GM23338 (cell line): ENCODE measurements at regions not wholly inside any gene's neighbourhood (a gene's known extent, or its start where the extent isn't known, plus 50 kb on each side); places are given as distances from the start of the nearest gene placed in this dataset.

ENCODE experiments used
- ATAC-seq: fragments of 200-7000 bp; cut with Tn5 transposase; 3 replicates; pipeline ENCODE4 v1.9.1; 2020
- DNase-seq: peaks from one replicate; pipeline ENCODE4 v3.0.0-alpha.2; 2015; ENCODE audit warnings: low spot score
- H2AFZ ChIP-seq: fragments of 200-600 bp; sonication (generic); 2 replicates; pipeline ENCODE4 v1.8.0; 2016; ENCODE audit warnings: antibody characterized with exemption, mild to moderate bottlenecking, moderate library complexity
- H3F3A ChIP-seq: fragments of 200-600 bp; sonication (generic); replicated peaks from 2 replicates; pipeline ENCODE4 v1.8.0; 2017; ENCODE audit warnings: antibody characterized with exemption, mixed run types, low read depth
- H3K27ac ChIP-seq: fragments of 200-600 bp; sonication (generic); 2 replicates; pipeline ENCODE4 v1.6.1; 2016; ENCODE audit warnings: low read depth
- H3K27me3 ChIP-seq: fragments of 200-600 bp; sonication (generic); 2 replicates; pipeline ENCODE4 v1.8.0; 2016; ENCODE audit warnings: mild to moderate bottlenecking, mixed run types, moderate library complexity; ENCODE audit not compliant: insufficient read depth
- H3K36me3 ChIP-seq: fragments of 200-600 bp; sonication (generic); 2 replicates; pipeline ENCODE4 v1.8.0; 2016; ENCODE audit warnings: mild to moderate bottlenecking; ENCODE audit not compliant: insufficient read depth
- H3K4me1 ChIP-seq: fragments of 200-600 bp; sonication (generic); 2 replicates; pipeline ENCODE4 v1.8.0; 2016; ENCODE audit warnings: mild to moderate bottlenecking, moderate library complexity; ENCODE audit not compliant: insufficient read depth
- H3K4me2 ChIP-seq: fragments of 200-600 bp; sonication (generic); 2 replicates; pipeline ENCODE4 v1.7.1; 2017; ENCODE audit warnings: mixed run types
- H3K4me3 ChIP-seq: fragments of 200-600 bp; sonication (generic); 2 replicates; pipeline ENCODE4 v1.6.1; 2016; ENCODE audit warnings: mixed run types
- H3K79me2 ChIP-seq: fragments of 200-600 bp; sonication (generic); replicated peaks from 2 replicates; pipeline ENCODE4 v1.8.0; 2017; ENCODE audit warnings: mild to moderate bottlenecking; ENCODE audit not compliant: insufficient read depth
- H3K9me2 ChIP-seq: fragments of 200-600 bp; sonication (generic); 2 replicates; pipeline ENCODE4 v1.8.0; 2017; ENCODE audit not compliant: insufficient read depth
- H4K20me1 ChIP-seq: fragments of 200-600 bp; sonication (generic); replicated peaks from 2 replicates; pipeline ENCODE4 v1.8.0; 2017; ENCODE audit warnings: mild to moderate bottlenecking; ENCODE audit not compliant: insufficient read depth
- H3K27ac Mint-ChIP-seq: 2 replicates; pipeline ENCODE4 v1.8.0; 2020; ENCODE audit warnings: inconsistent platforms, mild to moderate bottlenecking, moderate library complexity, mixed read lengths
- H3K27me3 Mint-ChIP-seq: 3 replicates; pipeline ENCODE4 v1.8.0; 2022; ENCODE audit warnings: low read depth, mild to moderate bottlenecking, moderate library complexity, mixed read lengths, inconsistent platforms; ENCODE audit not compliant: insufficient read depth, poor library complexity
- H3K36me3 Mint-ChIP-seq: 3 replicates; pipeline ENCODE4 v1.8.0; 2021; ENCODE audit warnings: low read depth, mild to moderate bottlenecking, inconsistent platforms, moderate library complexity, mixed read lengths
- H3K4me1 Mint-ChIP-seq: 3 replicates; pipeline ENCODE4 v1.8.0; 2020; ENCODE audit warnings: mild to moderate bottlenecking, inconsistent platforms, mixed read lengths
- H3K4me3 Mint-ChIP-seq: 3 replicates; pipeline ENCODE4 v1.8.0; 2021; ENCODE audit warnings: moderate library complexity, mild to moderate bottlenecking, inconsistent platforms, mixed read lengths
- H3K9me3 Mint-ChIP-seq: 3 replicates; pipeline ENCODE4 v1.8.0; 2020; ENCODE audit warnings: moderate library complexity, mild to moderate bottlenecking, inconsistent platforms, mixed read lengths
- CREB1 ChIP-seq: fragments of 250-450 bp; sonication (Bioruptor Pico); IDR thresholded peaks from 2 replicates; pipeline ENCODE4 v1.5.0; 2020; ENCODE audit warnings: low read depth, mild to moderate bottlenecking, moderate library complexity
- CTCF ChIP-seq, 2 experiments: fragments of 200-600 bp in 1 of 2; sonication (generic) in 1 of 2; conservative IDR thresholded peaks; 2 replicates each; pipeline versions ENCODE4 v1.5.1 to v1.6.1; 2016 to 2017; ENCODE audit warnings: antibody characterized with exemption in 2 of 2, low read depth in 2 of 2, mild to moderate bottlenecking in 2 of 2, moderate library complexity in 1 of 2
- ETS1 ChIP-seq: IDR thresholded peaks from 2 replicates; pipeline ENCODE4 v1.6.1; 2016; ENCODE audit warnings: antibody characterized with exemption
- EZH2 ChIP-seq: fragments of 200-600 bp; sonication (generic); IDR thresholded peaks from one replicate; pipeline ENCODE4 v1.8.0; 2017; ENCODE audit warnings: antibody characterized with exemption, mild to moderate bottlenecking, low read depth; ENCODE audit not compliant: unreplicated experiment
- EZH2phosphoT487 ChIP-seq: fragments of 200-600 bp; sonication (generic); IDR thresholded peaks from one replicate; pipeline ENCODE4 v1.8.1; 2018; ENCODE audit warnings: antibody characterized with exemption; ENCODE audit not compliant: unreplicated experiment
- JUNB ChIP-seq: IDR thresholded peaks from one replicate; pipeline ENCODE4 v1.6.1; 2016; ENCODE audit warnings: antibody characterized with exemption; ENCODE audit not compliant: unreplicated experiment
- NANOG ChIP-seq: IDR thresholded peaks from 2 replicates; pipeline ENCODE4 v1.6.1; 2016; ENCODE audit warnings: antibody characterized with exemption, borderline replicate concordance
- POLR2AphosphoS5 ChIP-seq: IDR thresholded peaks from 2 replicates; pipeline ENCODE4 v1.6.1; 2016; ENCODE audit warnings: antibody characterized with exemption, low read depth
- REST ChIP-seq: IDR thresholded peaks from one replicate; pipeline ENCODE4 v1.6.1; 2018; ENCODE audit warnings: antibody characterized with exemption; ENCODE audit not compliant: unreplicated experiment
- STAT1 ChIP-seq: IDR thresholded peaks from one replicate; pipeline ENCODE4 v1.6.1; 2016; ENCODE audit warnings: antibody characterized with exemption; ENCODE audit not compliant: unreplicated experiment
- ZNF114 ChIP-seq: fragments of 250-450 bp; sonication (Bioruptor Pico); IDR thresholded peaks from 2 replicates; pipeline ENCODE4 v1.5.0; 2020; ENCODE audit warnings: mild to moderate bottlenecking, moderate library complexity
- ZNF331 ChIP-seq: fragments of 250-450 bp; sonication (Bioruptor Pico); IDR thresholded peaks from 2 replicates; pipeline ENCODE4 v1.5.0; 2020; ENCODE audit warnings: low read depth, mild to moderate bottlenecking, moderate library complexity
- ZNF462 ChIP-seq: fragments of 250-450 bp; sonication (Bioruptor Pico); IDR thresholded peaks from 2 replicates; pipeline ENCODE4 v1.5.0; 2020; ENCODE audit warnings: mild to moderate bottlenecking, moderate library complexity

- no peak for ATAC-seq
- H3K9me2 ChIP-seq: 0 out of 2 replicates have a peak, but pooled peaks cover 6% of the 10 kb centered on the region
- Mint-ChIP-seq H3K27ac (no peak overlapping the region), H3K9me3 (no peaks in the 10 kb centered on the region), H3K4me1 (no peaks in the 10 kb centered on the region), H3K27me3 (no peaks in the 10 kb centered on the region), H3K4me3 (no peak overlapping the region), H3K36me3 (no peaks in the 10 kb centered on the region)
- no peak overlapping the region for H3K4me3 ChIP-seq
- no peaks in the 10 kb centered on the region for H3K36me3 ChIP-seq
- no peak overlapping the region for H3K4me2 ChIP-seq
- H3K27me3 ChIP-seq: no peaks in the 10 kb centered on the region
- no peak for DNase-seq
- no peaks in the 10 kb centered on the region for H3K79me2 ChIP-seq
- H3K27ac ChIP-seq: no peak overlapping the region
- H4K20me1 ChIP-seq: no peaks in the 10 kb centered on the region
- H2AFZ ChIP-seq: no peak overlapping the region
- TF ChIP-seq CREB1 (CRISPR knock-in tag) (no peak), CTCF (conservative IDR thresholded peaks at IDR 0.05; ENCODE audit: low read depth in 2 of 2) (no peak), ZNF462 (CRISPR knock-in tag) (no peak), STAT1 (no peak), ZNF331 (no peak), EZH2phosphoT487 (no peak), ETS1 (no peak), JUNB (no peak), EZH2 (no peak), NANOG (no peak), REST (no peak), POLR2AphosphoS5 (no peak), ZNF114 (CRISPR knock-in tag) (no peak)
- H3K4me1 ChIP-seq: no peaks in the 10 kb centered on the region
- H3F3A ChIP-seq: no peaks in the 10 kb centered on the region
These were observed 113.1 kb upstream of the PCSK1 start for GRCh38 chr5:96546120-96546519.
